OCI-LY1 (cell line): ENCODE measurements at regions not wholly inside any gene's neighbourhood (a gene's known extent, or its start where the extent isn't known, plus 50 kb on each side); places are given as distances from the start of the nearest gene placed in this dataset.

Experiments
- CTCF ChIP-seq: fragments of 200-600 bp; sonication (generic), shearing (Covaris generic); IDR thresholded peaks from 2 replicates; pipeline ENCODE4 v1.5.1; 2017; ENCODE audit warnings: mild to moderate bottlenecking, antibody characterized with exemption, low read length, moderate library complexity, mixed read lengths
- EZH2 ChIP-seq: fragments of 200-600 bp; sonication (generic), shearing (Covaris generic); IDR thresholded peaks from 2 replicates; pipeline ENCODE4 v1.8.0; 2017; ENCODE audit warnings: borderline replicate concordance, mixed run types, mild to moderate bottlenecking, antibody characterized with exemption, low read length, moderate library complexity, mixed read lengths

DNA sequence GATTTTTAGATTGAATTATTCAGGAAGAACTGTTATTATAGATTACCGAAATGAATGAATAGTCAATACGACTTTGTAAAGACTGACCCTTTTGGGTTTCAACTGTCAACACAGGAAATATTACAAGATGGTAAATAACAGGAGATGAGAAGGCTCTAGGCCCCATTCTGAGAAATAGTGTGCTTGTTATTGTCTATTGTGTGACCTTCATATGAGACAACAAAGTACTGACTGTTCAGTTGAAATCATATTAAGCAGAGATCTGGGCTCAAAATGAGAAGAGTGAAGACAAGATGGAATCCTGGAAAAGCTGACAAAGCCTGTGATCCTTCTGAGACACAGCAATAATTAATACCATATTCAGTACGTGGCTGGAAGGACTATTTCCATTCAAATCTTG lies 503.8 kb downstream of the INHBA start:
- no peak for TF ChIP-seq EZH2
- TF ChIP-seq CTCF = no peak
